ENCODE measurements at regions not wholly inside any gene's neighbourhood (a gene's known extent, or its start where the extent isn't known, plus 50 kb on each side); places are given as distances from the start of the nearest gene placed in this dataset.
A peak's percentile ranks its signal among the peaks of the same experiment; 100 is the strongest.
"Not testable (repeated sequence)": the region's sequence is repeated elsewhere in the genome, so short reads cannot be mapped to it uniquely, and the experiment has no call there.

- no peak for DNase-seq (ENCODE audit: missing footprints)
- intact Hi-C loops (cut with DNase I), result loop anchor here (5.0 to 10.0 kb wide), 2 partner anchors 117 to 205 kb away; no protein-coding TSS in a partner anchor
- no peak for ATAC-seq
These were observed 259.2 kb downstream of the IKZF2 start for GRCh38 chr2:212892193-212892592.

GRCh38 chr2:212891580-212891979 is 259.8 kb downstream of the IKZF2 start:
- intact Hi-C loops (cut with DNase I), result loop anchor here (5.0 to 10.0 kb wide), 2 partner anchors 117 to 204 kb away; no protein-coding TSS in a partner anchor
- DNase-seq (ENCODE audit: missing footprints), result no peak
- no peak for ATAC-seq

GRCh38 chr2:212882626-212883025 is 268.8 kb downstream of the IKZF2 start:
- intact Hi-C loops (cut with DNase I), result no loop called here
- DNase-seq (ENCODE audit: missing footprints), result no peak
- no peak for ATAC-seq

GRCh38 chr2:212876556-212876955 is 274.9 kb downstream of the IKZF2 start:
- intact Hi-C loops (cut with DNase I); ATAC-seq; DNase-seq (ENCODE audit: missing footprints): not testable (repeated sequence)

- DNase-seq (ENCODE audit: missing footprints); ATAC-seq; intact Hi-C loops (cut with DNase I): not testable (repeated sequence)
These were observed 275.5 kb downstream of the IKZF2 start for GRCh38 chr2:212875950-212876349.

- intact Hi-C loops (cut with DNase I), result no loop called here
- DNase-seq (ENCODE audit: missing footprints) (no peak), ATAC-seq (no peak)
These were observed 278.2 kb downstream of the IKZF2 start for GRCh38 chr2:212873256-212873655.

- DNase-seq (ENCODE audit: missing footprints) (no peak), ATAC-seq (no peak)
- intact Hi-C loops (cut with DNase I), result no loop called here
These were observed 279.8 kb downstream of the IKZF2 start for GRCh38 chr2:212871597-212871996.

- ATAC-seq (no peak), DNase-seq (ENCODE audit: missing footprints) (no peak)
- intact Hi-C loops (cut with DNase I), result no loop called here
These were observed 287.2 kb downstream of the IKZF2 start for GRCh38 chr2:212864186-212864585.

GRCh38 chr2:212863185-212863588 is 288.2 kb downstream of the IKZF2 start:
- no peak for DNase-seq (ENCODE audit: missing footprints)
- intact Hi-C loops (cut with DNase I), result no loop called here

GRCh38 chr2:212858496-212858895 is 292.9 kb downstream of the IKZF2 start:
- DNase-seq (ENCODE audit: missing footprints) (peak; percentile 22), ATAC-seq (no peak)
- intact Hi-C loops (cut with DNase I), result no loop called here

More at GRCh38 chr2:212863185-212863588, 288.2 kb downstream of the IKZF2 start:
- no peak for ATAC-seq

GRCh38 chr2:212854771-212855170 is 296.6 kb downstream of the IKZF2 start:
- intact Hi-C loops (cut with DNase I), result no loop called here
- no peak for ATAC-seq
- DNase-seq (ENCODE audit: missing footprints), result no peak

- no peak for ATAC-seq
- intact Hi-C loops (cut with DNase I), result no loop called here
- no peak for DNase-seq (ENCODE audit: missing footprints)
These were observed 297.3 kb downstream of the IKZF2 start for GRCh38 chr2:212854116-212854515.

- DNase-seq (ENCODE audit: missing footprints) (no peak), ATAC-seq (no peak)
- intact Hi-C loops (cut with DNase I), result loop anchor here (10.0 kb wide), 1 partner anchor 309 kb away; the partner anchor contains the start of gene IKZF2
These were observed 305.5 kb downstream of the IKZF2 start for GRCh38 chr2:212845941-212846340.

- ATAC-seq (no peak), DNase-seq (ENCODE audit: missing footprints) (no peak)
- intact Hi-C loops (cut with DNase I), result loop anchor here (10.0 kb wide), 1 partner anchor 311 kb away; the partner anchor contains the start of gene IKZF2
These were observed 305.0 kb upstream of the ERBB4 start for GRCh38 chr2:212843409-212844199.

- ATAC-seq (no peak), DNase-seq (ENCODE audit: missing footprints) (no peak)
- intact Hi-C loops (cut with DNase I), result loop anchor here (10.0 kb wide), 1 partner anchor 312 kb away; the partner anchor contains the start of gene IKZF2
These were observed 304.1 kb upstream of the ERBB4 start for GRCh38 chr2:212842544-212843185.

- intact Hi-C loops (cut with DNase I), result loop anchor here (10.0 kb wide), 1 partner anchor 313 kb away; the partner anchor contains the start of gene IKZF2
- DNase-seq (ENCODE audit: missing footprints), result no peak
- no peak for ATAC-seq
These were observed 302.9 kb upstream of the ERBB4 start for GRCh38 chr2:212841460-212841859.

- DNase-seq (ENCODE audit: missing footprints) (no peak), ATAC-seq (no peak)
- intact Hi-C loops (cut with DNase I), result no loop called here
These were observed 293.9 kb upstream of the ERBB4 start for GRCh38 chr2:212832211-212833195.

- ATAC-seq, result no peak
- intact Hi-C loops (cut with DNase I), result no loop called here
- DNase-seq (ENCODE audit: missing footprints), result peak; percentile 66
These were observed 293.1 kb upstream of the ERBB4 start for GRCh38 chr2:212831671-212832199.
